ENCODE measurements at regions not wholly inside any gene's neighbourhood (a gene's known extent, or its start where the extent isn't known, plus 50 kb on each side); places are given as distances from the start of the nearest gene placed in this dataset.

DNA sequence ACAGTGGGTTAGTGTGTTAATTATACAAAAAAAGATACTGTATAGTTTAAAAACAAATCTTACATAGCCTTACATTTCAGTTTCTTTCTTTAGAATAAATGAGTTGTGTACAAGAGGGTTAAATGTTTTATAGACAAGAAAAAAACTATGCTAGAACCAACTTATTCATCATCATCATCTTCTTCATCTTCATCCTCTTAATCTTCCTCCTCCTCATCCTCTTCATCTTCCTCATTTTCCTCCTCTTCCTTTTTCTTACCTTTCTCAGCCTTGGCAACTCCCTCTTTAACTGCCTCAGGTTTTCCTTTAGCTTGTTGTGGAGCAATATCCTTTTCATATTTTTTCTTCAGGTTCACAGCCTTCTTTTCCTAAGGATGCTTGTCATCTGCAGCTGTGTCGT lies 53.7 kb downstream of the RPS12 start:
- no peaks in the 10 kb centered on the region for H3K4me1 ChIP-seq (ENCODE audit: control insufficient read depth in 2 of 2, insufficient read depth in 2 of 2, low read length in 2 of 2)
- no peak overlapping the region for H3K27ac ChIP-seq (ENCODE audit: low read depth in 2 of 2, low read length in 2 of 2)
- H3K27me3 ChIP-seq (ENCODE audit: control insufficient read depth in 2 of 2, insufficient read depth in 2 of 2, low read length in 2 of 2): no peaks in the 10 kb centered on the region
- H3K9ac ChIP-seq (ENCODE audit: low read depth in 1 of 2, low read length in 2 of 2): no peak overlapping the region
- H3K4me3 ChIP-seq (ENCODE audit: low read length in 2 of 2): no peak overlapping the region
- no peaks in the 10 kb centered on the region for H3K36me3 ChIP-seq (ENCODE audit: control insufficient read depth in 2 of 2, insufficient read depth in 2 of 2, low read length in 2 of 2)
- H3K9me3 ChIP-seq (ENCODE audit: control insufficient read depth in 2 of 2, low read length in 2 of 2): no peaks in the 10 kb centered on the region

DNA sequence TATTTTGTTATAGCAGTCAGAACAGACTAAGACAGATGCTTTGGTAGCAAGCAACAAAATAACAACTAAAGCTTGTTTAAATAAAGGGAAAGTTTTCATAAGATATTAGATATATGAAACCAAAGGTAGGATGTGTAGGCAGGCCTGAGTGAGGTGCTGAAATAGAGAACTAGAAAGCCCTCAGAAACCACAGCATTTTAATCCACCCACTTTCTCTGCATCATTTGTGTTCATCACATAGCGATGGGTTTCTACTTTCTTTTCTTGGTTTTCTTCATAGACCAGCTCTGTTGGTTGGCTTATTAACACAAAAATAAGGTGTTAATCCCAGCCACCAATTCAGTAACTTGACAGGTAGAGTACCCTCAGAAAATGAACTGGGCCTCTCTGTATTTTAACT lies 58.6 kb downstream of the RPS12 start:
- Histone ChIP-seq H3K36me3 (ENCODE audit: control insufficient read depth in 2 of 2, insufficient read depth in 2 of 2, low read length in 2 of 2) (no peaks in the 10 kb centered on the region), H3K9me3 (ENCODE audit: control insufficient read depth in 2 of 2, low read length in 2 of 2) (no peaks in the 10 kb centered on the region), H3K4me1 (ENCODE audit: control insufficient read depth in 2 of 2, insufficient read depth in 2 of 2, low read length in 2 of 2) (no peaks in the 10 kb centered on the region), H3K9ac (ENCODE audit: low read depth in 1 of 2, low read length in 2 of 2) (no peak overlapping the region), H3K4me3 (ENCODE audit: low read length in 2 of 2) (no peak overlapping the region), H3K27ac (ENCODE audit: low read depth in 2 of 2, low read length in 2 of 2) (no peak overlapping the region), H3K27me3 (ENCODE audit: control insufficient read depth in 2 of 2, insufficient read depth in 2 of 2, low read length in 2 of 2) (no peaks in the 10 kb centered on the region)

DNA sequence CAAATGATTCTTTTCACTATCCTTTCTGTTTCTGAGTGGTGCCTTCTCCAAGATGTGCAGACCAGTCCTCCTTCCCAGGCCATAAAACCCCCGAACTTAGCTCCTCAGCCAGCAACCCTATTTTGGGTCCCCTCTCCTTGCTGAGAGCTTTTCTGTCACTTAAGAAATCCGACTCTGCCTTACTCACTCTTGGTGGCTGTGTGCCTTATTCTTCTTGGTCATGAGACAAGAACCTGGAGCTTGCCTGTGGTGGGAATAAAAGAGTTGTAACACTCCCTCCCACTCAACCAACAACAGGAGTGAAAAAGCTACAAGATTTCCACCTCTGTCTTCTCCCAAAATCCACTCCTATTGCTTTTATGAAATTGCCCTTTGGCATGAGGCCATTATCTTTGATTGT lies 62.6 kb downstream of the RPS12 start:
- H3K27ac ChIP-seq (ENCODE audit: low read depth in 2 of 2, low read length in 2 of 2): no peak overlapping the region
- H3K9me3 ChIP-seq (ENCODE audit: control insufficient read depth in 2 of 2, low read length in 2 of 2): no peaks in the 10 kb centered on the region
- H3K4me3 ChIP-seq (ENCODE audit: low read length in 2 of 2): no peak overlapping the region
- no peak overlapping the region for H3K9ac ChIP-seq (ENCODE audit: low read depth in 1 of 2, low read length in 2 of 2)
- no peaks in the 10 kb centered on the region for H3K27me3 ChIP-seq (ENCODE audit: control insufficient read depth in 2 of 2, insufficient read depth in 2 of 2, low read length in 2 of 2)
- H3K4me1 ChIP-seq (ENCODE audit: control insufficient read depth in 2 of 2, insufficient read depth in 2 of 2, low read length in 2 of 2): no peaks in the 10 kb centered on the region
- no peaks in the 10 kb centered on the region for H3K36me3 ChIP-seq (ENCODE audit: control insufficient read depth in 2 of 2, insufficient read depth in 2 of 2, low read length in 2 of 2)

DNA sequence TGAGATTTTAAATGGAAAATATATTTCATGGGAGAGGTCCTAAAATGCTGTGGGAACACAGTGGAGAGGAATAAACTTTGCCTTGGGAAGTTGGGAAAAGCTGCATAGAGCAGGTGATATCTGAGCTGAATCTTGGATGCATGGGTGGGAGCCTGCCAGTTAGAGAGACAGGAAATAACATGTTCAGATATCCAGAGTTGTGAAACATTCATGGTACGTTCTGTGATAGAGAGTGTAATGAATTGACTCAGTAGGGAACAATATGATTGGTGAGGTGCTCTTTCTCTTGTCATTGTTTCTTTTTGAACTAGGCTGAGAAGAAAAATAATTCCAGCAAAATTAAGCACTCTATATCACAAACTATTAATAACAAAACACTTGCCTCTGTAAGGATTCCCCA lies 72.8 kb downstream of the RPS12 start:
- no peak overlapping the region for H3K27ac ChIP-seq (ENCODE audit: low read depth in 2 of 2, low read length in 2 of 2)
- no peaks in the 10 kb centered on the region for H3K4me1 ChIP-seq (ENCODE audit: control insufficient read depth in 2 of 2, insufficient read depth in 2 of 2, low read length in 2 of 2)
- H3K36me3 ChIP-seq (ENCODE audit: control insufficient read depth in 2 of 2, insufficient read depth in 2 of 2, low read length in 2 of 2): no peaks in the 10 kb centered on the region
- no peaks in the 10 kb centered on the region for H3K9me3 ChIP-seq (ENCODE audit: control insufficient read depth in 2 of 2, low read length in 2 of 2)
- no peak overlapping the region for H3K9ac ChIP-seq (ENCODE audit: low read depth in 1 of 2, low read length in 2 of 2)
- no peak overlapping the region for H3K4me3 ChIP-seq (ENCODE audit: low read length in 2 of 2)
- H3K27me3 ChIP-seq (ENCODE audit: control insufficient read depth in 2 of 2, insufficient read depth in 2 of 2, low read length in 2 of 2): no peaks in the 10 kb centered on the region

DNA sequence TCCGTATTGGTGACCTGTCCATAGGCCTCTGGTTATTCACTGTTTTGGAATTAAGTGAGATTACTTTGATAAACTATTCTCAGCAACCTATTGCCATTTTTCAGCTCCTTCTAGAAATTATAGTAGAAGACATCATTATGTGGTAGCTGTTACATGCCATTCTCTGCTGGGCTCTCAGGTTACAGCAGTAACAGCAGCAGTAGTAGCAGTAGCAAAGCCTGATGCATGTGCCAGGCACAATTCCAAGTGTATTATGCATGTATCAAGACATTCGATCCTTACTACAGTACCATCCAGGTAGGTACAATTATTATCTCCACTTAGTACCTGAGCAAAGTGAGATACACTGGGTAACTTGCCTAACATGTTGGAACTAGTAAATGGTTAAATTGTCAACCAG lies 74.3 kb downstream of the RPS12 start:
- no peaks in the 10 kb centered on the region for H3K27me3 ChIP-seq (ENCODE audit: control insufficient read depth in 2 of 2, insufficient read depth in 2 of 2, low read length in 2 of 2)
- no peak overlapping the region for H3K27ac ChIP-seq (ENCODE audit: low read depth in 2 of 2, low read length in 2 of 2)
- H3K4me1 ChIP-seq (ENCODE audit: control insufficient read depth in 2 of 2, insufficient read depth in 2 of 2, low read length in 2 of 2): no peaks in the 10 kb centered on the region
- H3K9me3 ChIP-seq (ENCODE audit: control insufficient read depth in 2 of 2, low read length in 2 of 2): no peaks in the 10 kb centered on the region
- no peak overlapping the region for H3K4me3 ChIP-seq (ENCODE audit: low read length in 2 of 2)
- no peaks in the 10 kb centered on the region for H3K36me3 ChIP-seq (ENCODE audit: control insufficient read depth in 2 of 2, insufficient read depth in 2 of 2, low read length in 2 of 2)
- H3K9ac ChIP-seq (ENCODE audit: low read depth in 1 of 2, low read length in 2 of 2): no peak overlapping the region

DNA sequence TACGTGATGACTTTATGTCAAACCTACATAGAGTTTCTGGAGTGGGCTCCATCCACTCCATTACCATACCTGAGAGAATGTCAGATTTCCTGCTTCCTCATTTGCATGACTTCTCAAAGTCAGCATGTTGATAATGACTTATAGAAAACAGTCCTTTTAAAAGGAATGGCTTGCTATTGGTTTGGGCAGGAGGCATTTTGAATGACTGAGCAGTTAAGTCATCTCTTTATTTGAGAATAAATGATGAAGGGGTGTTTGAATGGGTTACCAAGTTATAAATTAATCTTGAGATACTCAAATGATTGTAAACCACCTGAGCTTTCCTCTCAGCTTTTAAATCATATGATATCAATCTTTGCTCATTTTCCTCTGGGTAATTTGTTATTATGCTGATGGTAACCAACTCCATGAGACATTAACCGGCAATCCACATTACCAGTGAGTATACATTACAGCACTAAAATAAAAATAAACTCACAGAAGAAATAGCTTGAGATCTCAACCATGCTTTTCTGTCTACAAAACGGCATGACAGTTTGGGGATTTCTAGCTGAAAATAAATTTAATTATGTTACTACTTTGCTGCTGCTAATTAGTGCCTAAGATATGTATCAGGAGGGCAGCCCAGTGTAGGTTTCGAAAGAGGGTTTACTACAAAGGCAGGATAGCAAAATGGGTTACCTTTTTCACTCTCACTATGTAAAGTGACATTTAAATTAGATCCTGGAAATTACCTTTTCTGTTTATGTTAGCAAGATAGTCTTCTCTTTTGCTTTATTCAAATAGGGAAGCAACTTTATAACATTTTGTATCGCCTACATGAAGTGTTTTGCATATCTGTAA lies 78.8 kb downstream of the RPS12 start:
- Histone ChIP-seq H3K36me3 (ENCODE audit: control insufficient read depth in 2 of 2, insufficient read depth in 2 of 2, low read length in 2 of 2) (no peaks in the 10 kb centered on the region), H3K4me1 (ENCODE audit: control insufficient read depth in 2 of 2, insufficient read depth in 2 of 2, low read length in 2 of 2) (no peaks in the 10 kb centered on the region), H3K27me3 (ENCODE audit: control insufficient read depth in 2 of 2, insufficient read depth in 2 of 2, low read length in 2 of 2) (no peaks in the 10 kb centered on the region)

DNA sequence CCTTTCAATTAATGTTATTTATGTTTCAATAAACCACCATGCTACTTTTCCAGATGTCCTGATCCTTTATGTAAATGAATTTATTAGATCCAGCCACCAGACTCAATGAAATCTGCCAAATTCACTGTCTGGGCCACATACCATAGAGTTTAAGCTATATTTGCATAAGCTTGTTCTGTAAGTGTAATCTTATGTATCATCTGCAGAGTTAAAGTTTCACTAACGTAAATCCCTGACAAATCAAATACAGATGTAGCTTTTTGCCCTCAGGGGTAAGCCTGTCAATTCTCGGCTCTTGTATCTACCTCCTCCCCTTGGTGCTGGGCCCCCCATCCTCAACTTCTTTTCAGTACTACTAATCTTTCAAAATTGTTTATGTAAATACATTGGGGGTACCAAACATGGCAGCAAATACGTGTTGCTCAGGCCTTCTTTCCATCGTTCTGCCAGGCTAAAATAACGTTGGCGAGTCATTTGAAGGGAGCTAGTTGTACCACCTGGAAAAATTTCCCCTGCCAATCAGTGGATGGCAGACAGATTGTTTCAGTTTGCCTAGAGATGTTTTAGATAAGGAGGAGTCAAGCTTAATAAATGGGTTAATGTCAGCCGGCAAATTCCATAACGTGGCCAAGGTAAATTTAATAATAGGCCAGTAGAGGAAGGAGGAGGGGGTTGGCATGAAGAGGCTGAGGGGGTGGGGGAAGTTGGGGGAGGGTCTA lies 79.6 kb downstream of the RPS12 start:
- Histone ChIP-seq H3K9ac (ENCODE audit: low read depth in 1 of 2, low read length in 2 of 2) (no peak overlapping the region), H3K36me3 (ENCODE audit: control insufficient read depth in 2 of 2, insufficient read depth in 2 of 2, low read length in 2 of 2) (no peaks in the 10 kb centered on the region), H3K4me3 (ENCODE audit: low read length in 2 of 2) (no peak overlapping the region), H3K9me3 (ENCODE audit: control insufficient read depth in 2 of 2, low read length in 2 of 2) (no peaks in the 10 kb centered on the region), H3K27me3 (ENCODE audit: control insufficient read depth in 2 of 2, insufficient read depth in 2 of 2, low read length in 2 of 2) (no peaks in the 10 kb centered on the region), H3K27ac (ENCODE audit: low read depth in 2 of 2, low read length in 2 of 2) (no peak overlapping the region), H3K4me1 (ENCODE audit: control insufficient read depth in 2 of 2, insufficient read depth in 2 of 2, low read length in 2 of 2) (no peaks in the 10 kb centered on the region)

More for the DNA sequence above, 78.8 kb downstream of the RPS12 start:
- Histone ChIP-seq H3K9me3 (ENCODE audit: control insufficient read depth in 2 of 2, low read length in 2 of 2) (no peaks in the 10 kb centered on the region), H3K27ac (ENCODE audit: low read depth in 2 of 2, low read length in 2 of 2) (no peak overlapping the region), H3K4me3 (ENCODE audit: low read length in 2 of 2) (no peak overlapping the region), H3K9ac (ENCODE audit: low read depth in 1 of 2, low read length in 2 of 2) (no peak overlapping the region)

DNA sequence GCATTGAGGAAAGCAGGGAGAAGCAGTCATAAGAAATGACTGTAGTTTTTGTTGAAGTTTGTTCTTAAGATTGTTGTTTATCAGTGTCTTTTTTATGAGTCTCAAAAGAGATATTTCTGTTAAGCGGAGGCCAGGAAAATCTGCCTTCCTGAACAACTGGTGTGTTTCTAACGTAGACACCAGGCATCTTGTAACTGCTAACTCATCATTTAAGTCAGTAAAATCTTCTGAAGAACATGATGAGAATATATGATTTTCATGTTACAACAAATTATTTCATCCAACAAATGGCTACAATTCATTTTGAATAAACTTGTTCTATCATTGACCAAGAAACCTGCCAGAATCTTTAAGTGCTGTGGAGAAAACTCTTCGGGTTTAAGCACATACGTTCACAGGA lies 84.0 kb downstream of the RPS12 start:
- H3K27me3 ChIP-seq (ENCODE audit: control insufficient read depth in 2 of 2, insufficient read depth in 2 of 2, low read length in 2 of 2): no peaks in the 10 kb centered on the region
- H3K9me3 ChIP-seq (ENCODE audit: control insufficient read depth in 2 of 2, low read length in 2 of 2): no peaks in the 10 kb centered on the region
- no peak overlapping the region for H3K4me3 ChIP-seq (ENCODE audit: low read length in 2 of 2)
- H3K4me1 ChIP-seq (ENCODE audit: control insufficient read depth in 2 of 2, insufficient read depth in 2 of 2, low read length in 2 of 2): no peaks in the 10 kb centered on the region
- no peak overlapping the region for H3K9ac ChIP-seq (ENCODE audit: low read depth in 1 of 2, low read length in 2 of 2)
- no peaks in the 10 kb centered on the region for H3K36me3 ChIP-seq (ENCODE audit: control insufficient read depth in 2 of 2, insufficient read depth in 2 of 2, low read length in 2 of 2)
- H3K27ac ChIP-seq (ENCODE audit: low read depth in 2 of 2, low read length in 2 of 2): no peak overlapping the region

DNA sequence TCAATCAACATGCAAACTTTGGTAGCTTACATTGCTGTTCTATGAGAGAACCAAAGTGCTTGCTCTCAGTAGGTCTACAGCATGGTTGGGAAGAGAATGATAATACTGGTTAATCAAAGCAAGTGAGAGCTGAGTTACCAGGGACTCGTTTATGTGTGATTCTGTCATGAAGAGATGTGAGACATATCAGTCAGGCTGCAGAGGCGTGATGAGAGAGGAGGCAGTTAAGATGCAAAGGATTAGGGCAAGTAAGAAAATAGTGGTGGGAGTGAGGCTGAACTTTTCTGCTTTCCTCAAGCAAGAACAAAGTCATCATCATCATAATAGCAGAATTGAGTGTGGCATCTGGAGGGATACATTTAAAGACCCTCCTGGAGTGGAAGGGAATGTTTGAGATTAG lies 86.5 kb downstream of the RPS12 start:
- H3K4me3 ChIP-seq (ENCODE audit: low read length in 2 of 2): no peak overlapping the region
- H3K27me3 ChIP-seq (ENCODE audit: control insufficient read depth in 2 of 2, insufficient read depth in 2 of 2, low read length in 2 of 2): no peaks in the 10 kb centered on the region
- H3K9ac ChIP-seq (ENCODE audit: low read depth in 1 of 2, low read length in 2 of 2): no peak overlapping the region
- H3K4me1 ChIP-seq (ENCODE audit: control insufficient read depth in 2 of 2, insufficient read depth in 2 of 2, low read length in 2 of 2): no peaks in the 10 kb centered on the region
- no peaks in the 10 kb centered on the region for H3K9me3 ChIP-seq (ENCODE audit: control insufficient read depth in 2 of 2, low read length in 2 of 2)
- H3K27ac ChIP-seq (ENCODE audit: low read depth in 2 of 2, low read length in 2 of 2): no peak overlapping the region
- H3K36me3 ChIP-seq (ENCODE audit: control insufficient read depth in 2 of 2, insufficient read depth in 2 of 2, low read length in 2 of 2): no peaks in the 10 kb centered on the region

DNA sequence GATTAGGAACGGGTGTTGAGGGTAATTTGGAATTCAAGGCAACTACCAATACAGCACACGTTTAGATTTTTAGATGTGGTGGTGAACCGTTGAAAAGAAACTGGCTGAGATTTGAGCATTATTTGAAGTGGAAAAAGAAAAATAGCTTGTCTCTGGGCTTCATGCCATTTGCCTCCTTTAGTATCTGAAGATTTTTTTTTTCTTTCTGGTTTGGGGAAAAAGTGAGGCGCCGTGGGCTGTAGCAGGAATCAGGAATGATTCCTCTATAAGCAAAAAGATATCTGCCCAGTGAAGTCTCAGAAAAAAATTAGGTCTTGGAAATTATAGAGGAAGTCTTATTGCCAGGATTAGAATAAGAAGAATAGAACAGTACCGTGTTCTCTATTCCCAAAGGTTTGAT lies 88.5 kb downstream of the RPS12 start:
- no peaks in the 10 kb centered on the region for H3K9me3 ChIP-seq (ENCODE audit: control insufficient read depth in 2 of 2, low read length in 2 of 2)
- H3K4me3 ChIP-seq (ENCODE audit: low read length in 2 of 2): no peak overlapping the region
- no peaks in the 10 kb centered on the region for H3K27me3 ChIP-seq (ENCODE audit: control insufficient read depth in 2 of 2, insufficient read depth in 2 of 2, low read length in 2 of 2)
- no peaks in the 10 kb centered on the region for H3K36me3 ChIP-seq (ENCODE audit: control insufficient read depth in 2 of 2, insufficient read depth in 2 of 2, low read length in 2 of 2)
- no peak overlapping the region for H3K9ac ChIP-seq (ENCODE audit: low read depth in 1 of 2, low read length in 2 of 2)
- no peak overlapping the region for H3K27ac ChIP-seq (ENCODE audit: low read depth in 2 of 2, low read length in 2 of 2)
- H3K4me1 ChIP-seq (ENCODE audit: control insufficient read depth in 2 of 2, insufficient read depth in 2 of 2, low read length in 2 of 2): no peaks in the 10 kb centered on the region
